ENCODE measurements at regions not wholly inside any gene's neighbourhood (a gene's known extent, or its start where the extent isn't known, plus 50 kb on each side); places are given as distances from the start of the nearest gene placed in this dataset.

GRCh38 chr5:58066557-58066956, 393.3 kb downstream of the PLK2 start:
- TF ChIP-seq EZH2 (IDR thresholded peaks at IDR 0.05; ENCODE audit: borderline replicate concordance, low read depth, low read length, severe bottlenecking): no peak
- no peak for TF ChIP-seq CTCF (IDR thresholded peaks at IDR 0.05; ENCODE audit: borderline replicate concordance, extremely low read depth, low read length, poor library complexity, severe bottlenecking)
- ATAC-seq (ENCODE audit: insufficient read depth, low read depth): 0 out of 3 replicates have a peak, but pooled peaks have one; percentile 33
- Histone ChIP-seq H3K4me3 (ENCODE audit: low read depth in 1 of 2, low read length in 2 of 2) (no peak overlapping the region), H3K27me3 (ENCODE audit: insufficient read depth, low read length, poor library complexity) (no peaks in the 10 kb centered on the region), H3K27ac (ENCODE audit: low read length) (no peak overlapping the region), H3K79me2 (ENCODE audit: insufficient read depth, low read length) (no peaks in the 10 kb centered on the region), H2AFZ (ENCODE audit: low read depth, low read length) (no peak overlapping the region), H3K4me1 (ENCODE audit: insufficient read depth, low read length) (0 out of 2 replicates have a peak, but pooled peaks cover 2% of the 10 kb centered on the region), H3K4me2 (ENCODE audit: insufficient read depth, low read length) (no peak overlapping the region), H3K9me3 (ENCODE audit: insufficient read depth, low read length, severe bottlenecking) (no peaks in the 10 kb centered on the region), H3K36me3 (ENCODE audit: insufficient read depth, low read length) (no peaks in the 10 kb centered on the region), H3K9ac (ENCODE audit: low read depth, low read length) (no peak overlapping the region), H4K20me1 (ENCODE audit: insufficient read depth, low read length) (no peaks in the 10 kb centered on the region)
- DNase-seq: no peak

GRCh38 chr5:58066076-58066475, 393.8 kb downstream of the PLK2 start:
- Histone ChIP-seq H3K4me3 (ENCODE audit: low read depth in 1 of 2, low read length in 2 of 2) (no peak overlapping the region), H3K27me3 (ENCODE audit: insufficient read depth, low read length, poor library complexity) (no peaks in the 10 kb centered on the region), H3K36me3 (ENCODE audit: insufficient read depth, low read length) (no peaks in the 10 kb centered on the region), H3K79me2 (ENCODE audit: insufficient read depth, low read length) (no peaks in the 10 kb centered on the region), H3K4me1 (ENCODE audit: insufficient read depth, low read length) (0 out of 2 replicates have a peak, but pooled peaks cover 2% of the 10 kb centered on the region), H2AFZ (ENCODE audit: low read depth, low read length) (no peak overlapping the region), H3K27ac (ENCODE audit: low read length) (no peak overlapping the region), H3K9ac (ENCODE audit: low read depth, low read length) (no peak overlapping the region), H4K20me1 (ENCODE audit: insufficient read depth, low read length) (no peaks in the 10 kb centered on the region), H3K4me2 (ENCODE audit: insufficient read depth, low read length) (no peak overlapping the region), H3K9me3 (ENCODE audit: insufficient read depth, low read length, severe bottlenecking) (no peaks in the 10 kb centered on the region)
- no peak for TF ChIP-seq EZH2 (IDR thresholded peaks at IDR 0.05; ENCODE audit: borderline replicate concordance, low read depth, low read length, severe bottlenecking)
- no peak for TF ChIP-seq CTCF (IDR thresholded peaks at IDR 0.05; ENCODE audit: borderline replicate concordance, extremely low read depth, low read length, poor library complexity, severe bottlenecking)
- ATAC-seq (ENCODE audit: insufficient read depth, low read depth) (no peak), DNase-seq (no peak)

GRCh38 chr5:58064801-58065200, 395.1 kb downstream of the PLK2 start:
- Histone ChIP-seq H3K36me3 (ENCODE audit: insufficient read depth, low read length) (no peaks in the 10 kb centered on the region), H3K9ac (ENCODE audit: low read depth, low read length) (no peak overlapping the region), H3K27ac (ENCODE audit: low read length) (no peak overlapping the region), H2AFZ (ENCODE audit: low read depth, low read length) (no peak overlapping the region), H3K27me3 (ENCODE audit: insufficient read depth, low read length, poor library complexity) (no peaks in the 10 kb centered on the region), H4K20me1 (ENCODE audit: insufficient read depth, low read length) (no peaks in the 10 kb centered on the region), H3K4me3 (ENCODE audit: low read depth in 1 of 2, low read length in 2 of 2) (no peak overlapping the region), H3K4me1 (ENCODE audit: insufficient read depth, low read length) (0 out of 2 replicates have a peak, but pooled peaks cover 2% of the 10 kb centered on the region), H3K79me2 (ENCODE audit: insufficient read depth, low read length) (no peaks in the 10 kb centered on the region), H3K4me2 (ENCODE audit: insufficient read depth, low read length) (no peak overlapping the region), H3K9me3 (ENCODE audit: insufficient read depth, low read length, severe bottlenecking) (no peaks in the 10 kb centered on the region)
- TF ChIP-seq EZH2 (IDR thresholded peaks at IDR 0.05; ENCODE audit: borderline replicate concordance, low read depth, low read length, severe bottlenecking) (no peak), CTCF (IDR thresholded peaks at IDR 0.05; ENCODE audit: borderline replicate concordance, extremely low read depth, low read length, poor library complexity, severe bottlenecking) (no peak)
- no peak for DNase-seq
- ATAC-seq (ENCODE audit: insufficient read depth, low read depth): no peak

- H3K4me2 ChIP-seq (ENCODE audit: insufficient read depth, low read length): no peak overlapping the region
- no peaks in the 10 kb centered on the region for H4K20me1 ChIP-seq (ENCODE audit: insufficient read depth, low read length)
- H3K27ac ChIP-seq (ENCODE audit: low read length): no peak overlapping the region
- H3K79me2 ChIP-seq (ENCODE audit: insufficient read depth, low read length): no peaks in the 10 kb centered on the region
- TF ChIP-seq EZH2 (IDR thresholded peaks at IDR 0.05; ENCODE audit: borderline replicate concordance, low read depth, low read length, severe bottlenecking) (no peak), CTCF (IDR thresholded peaks at IDR 0.05; ENCODE audit: borderline replicate concordance, extremely low read depth, low read length, poor library complexity, severe bottlenecking) (no peak)
- no peaks in the 10 kb centered on the region for H3K4me1 ChIP-seq (ENCODE audit: insufficient read depth, low read length)
- no peak for ATAC-seq (ENCODE audit: insufficient read depth, low read depth)
- H3K36me3 ChIP-seq (ENCODE audit: insufficient read depth, low read length): no peaks in the 10 kb centered on the region
- H3K4me3 ChIP-seq (ENCODE audit: low read depth in 1 of 2, low read length in 2 of 2): no peak overlapping the region
- no peaks in the 10 kb centered on the region for H3K9me3 ChIP-seq (ENCODE audit: insufficient read depth, low read length, severe bottlenecking)
- DNase-seq: no peak
- H3K27me3 ChIP-seq (ENCODE audit: insufficient read depth, low read length, poor library complexity): no peaks in the 10 kb centered on the region
- no peak overlapping the region for H2AFZ ChIP-seq (ENCODE audit: low read depth, low read length)
- H3K9ac ChIP-seq (ENCODE audit: low read depth, low read length): no peak overlapping the region
Observed at GRCh38 chr5:58060996-58061395, 398.9 kb downstream of the PLK2 start.
